Body of pancreas (tissue), 4 donors: ENCODE measurements at regions not wholly inside any gene's neighbourhood (a gene's known extent, or its start where the extent isn't known, plus 50 kb on each side); places are given as distances from the start of the nearest gene placed in this dataset.

ENCODE experiments used
- POLR2A ChIP-seq, 3 donors: fragments of 450-650 bp; IDR thresholded peaks; one replicate each; pipeline ENCODE4 v1.6.1; 2016; ENCODE audit warnings: antibody characterized with exemption in 3 of 3, mild to moderate bottlenecking in 2 of 3
- TF ChIP-seq, protein P1 (sequence below), 7 experiments: fragments of 450-650 bp in 4 of 7; fragments of 200-600 bp in 3 of 7; sonication (generic) in 3 of 7; IDR thresholded peaks; one replicate each; pipeline ENCODE4 v1.5.1; 2016 to 2019; ENCODE audit warnings: antibody characterized with exemption in 7 of 7

DNA sequence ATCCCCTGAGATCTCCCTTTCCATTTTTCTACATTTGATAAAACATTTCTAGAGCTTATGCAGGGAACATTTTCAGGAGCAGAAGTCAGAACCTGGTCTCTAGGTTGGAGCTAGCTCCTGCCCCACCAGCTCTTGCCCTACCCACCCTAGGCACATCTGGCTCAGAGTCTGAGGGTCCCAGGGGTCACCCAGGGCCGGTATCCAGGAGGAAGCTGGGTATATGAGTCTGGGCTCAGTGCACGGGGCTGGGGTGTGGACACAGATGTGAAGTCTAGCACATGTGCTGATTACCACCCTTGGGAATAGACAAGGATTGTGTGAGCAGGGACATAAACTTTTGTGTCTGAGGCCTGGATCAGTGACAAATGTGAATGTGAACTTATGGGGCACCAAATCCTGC is 95.4 kb downstream of the MATN1 start:
- no peak for TF ChIP-seq POLR2A (IDR thresholded peaks at IDR 0.05)
- TF ChIP-seq, protein P1, sequence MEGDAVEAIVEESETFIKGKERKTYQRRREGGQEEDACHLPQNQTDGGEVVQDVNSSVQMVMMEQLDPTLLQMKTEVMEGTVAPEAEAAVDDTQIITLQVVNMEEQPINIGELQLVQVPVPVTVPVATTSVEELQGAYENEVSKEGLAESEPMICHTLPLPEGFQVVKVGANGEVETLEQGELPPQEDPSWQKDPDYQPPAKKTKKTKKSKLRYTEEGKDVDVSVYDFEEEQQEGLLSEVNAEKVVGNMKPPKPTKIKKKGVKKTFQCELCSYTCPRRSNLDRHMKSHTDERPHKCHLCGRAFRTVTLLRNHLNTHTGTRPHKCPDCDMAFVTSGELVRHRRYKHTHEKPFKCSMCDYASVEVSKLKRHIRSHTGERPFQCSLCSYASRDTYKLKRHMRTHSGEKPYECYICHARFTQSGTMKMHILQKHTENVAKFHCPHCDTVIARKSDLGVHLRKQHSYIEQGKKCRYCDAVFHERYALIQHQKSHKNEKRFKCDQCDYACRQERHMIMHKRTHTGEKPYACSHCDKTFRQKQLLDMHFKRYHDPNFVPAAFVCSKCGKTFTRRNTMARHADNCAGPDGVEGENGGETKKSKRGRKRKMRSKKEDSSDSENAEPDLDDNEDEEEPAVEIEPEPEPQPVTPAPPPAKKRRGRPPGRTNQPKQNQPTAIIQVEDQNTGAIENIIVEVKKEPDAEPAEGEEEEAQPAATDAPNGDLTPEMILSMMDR (IDR thresholded peaks at IDR 0.05) = no peak
